ENCODE measurements at regions not wholly inside any gene's neighbourhood (a gene's known extent, or its start where the extent isn't known, plus 50 kb on each side); places are given as distances from the start of the nearest gene placed in this dataset.

GRCh38 chr11:122486793-122487495 is 168.6 kb upstream of the UBASH3B start:
- POLR2A ChIA-PET (ENCODE audit: partially characterized antibody), result no interaction called here
- H3K27me3 ChIP-seq (replicated peaks in 1 of 4; ENCODE audit: control insufficient read depth in 3 of 4, extremely low read depth in 1 of 4, insufficient read depth in 3 of 4, low read length in 3 of 4), result no peaks in the 10 kb centered on the region
- H2AK5ac ChIP-seq (ENCODE audit: low read depth, low read length), result no peak overlapping the region
- no peaks in the 10 kb centered on the region for H4K20me1 ChIP-seq (replicated peaks in 1 of 2; ENCODE audit: control insufficient read depth in 1 of 2, insufficient read depth in 2 of 2, low read length in 2 of 2)
- H3K79me1 ChIP-seq (ENCODE audit: low read depth, low read length), result no peaks in the 10 kb centered on the region
- CTCF ChIA-PET (ENCODE audit: partially characterized antibody), result interaction anchor here (0.5 to 1.3 kb wide), 4 partner anchors 12 to 1449 kb away, joined by 3 read pairs; no protein-coding TSS in a partner anchor
- H4K8ac ChIP-seq (ENCODE audit: extremely low read depth, insufficient read depth, low read length), result no peak overlapping the region
- no peak for FAIRE-seq
- no peak overlapping the region for H3K4ac ChIP-seq (replicated peaks; ENCODE audit: insufficient read length, low read depth, low read length)
- DNase-seq (ENCODE audit: low read depth in 1 of 2, low spot score in 2 of 2), result peak in 1 of 2 experiments; percentile 81
- no peak overlapping the region for H3K9ac ChIP-seq (replicated peaks in 1 of 4; ENCODE audit: extremely low read depth in 1 of 4, low read depth in 3 of 4, low read length in 3 of 4)
- H3K23me2 ChIP-seq (ENCODE audit: low read depth, low read length), result no peaks in the 10 kb centered on the region
- no peaks in the 10 kb centered on the region for H3K36me3 ChIP-seq (ENCODE audit: control insufficient read depth in 2 of 4, insufficient read depth in 4 of 4, low read length in 3 of 4)
- 83% methylated on average over 5 of the region's 5 CpGs; no CpG with 5 or more reads in 1 of the 2 experiments for WGBS, 2 experiments (ENCODE audit: extremely low coverage in 1 of 2, insufficient coverage in 1 of 2, insufficient read length in 1 of 2, insufficient replicate concordance in 2 of 2, low coverage in 1 of 2, low lambda C conversion rate in 2 of 2, missing lambda C conversion rate in 1 of 2)
- H3K79me2 ChIP-seq (ENCODE audit: control insufficient read depth in 1 of 2, insufficient read depth in 2 of 2, low read length in 2 of 2), result no peaks in the 10 kb centered on the region
- H4K5ac ChIP-seq (ENCODE audit: insufficient read length, low read depth, low read length), result no peak overlapping the region
- no peak overlapping the region for H3K56ac ChIP-seq (replicated peaks; ENCODE audit: insufficient read length, low read depth, low read length)
- H3K4me3 ChIP-seq (ENCODE audit: extremely low read depth in 1 of 4, insufficient read depth in 2 of 4, low read depth in 3 of 4, low read length in 4 of 4), result no peak overlapping the region
- no peak overlapping the region for H2BK120ac ChIP-seq (replicated peaks; ENCODE audit: low read depth, low read length)
- H2BK5ac ChIP-seq (ENCODE audit: low read depth, low read length), result no peak overlapping the region
- no peak overlapping the region for H3K23ac ChIP-seq (ENCODE audit: insufficient read length)
- no peak overlapping the region for H3K14ac ChIP-seq (ENCODE audit: insufficient read length)
- no peak overlapping the region for H2BK20ac ChIP-seq (ENCODE audit: low read length)
- peak overlapping the region; percentile 76; the same call in 1 of the 2 replicates for H2AFZ ChIP-seq (ENCODE audit: low read length)
- H3K9me3 ChIP-seq (ENCODE audit: insufficient read depth in 2 of 2, low read depth in 1 of 2, low read length in 1 of 2), result no peaks in the 10 kb centered on the region
- H2BK15ac ChIP-seq (ENCODE audit: low read length), result no peak overlapping the region
- no peak overlapping the region for H4K91ac ChIP-seq (replicated peaks; ENCODE audit: insufficient read length, low read length)
- H3K4me1 ChIP-seq (replicated peaks in 1 of 4; ENCODE audit: control insufficient read depth in 3 of 4, insufficient read depth in 4 of 4, low read length in 3 of 4), result peaks cover 0 to 3% (median 2%) of the 10 kb centered on the region in 4 experiments; a peak in 3 of 7 replicates
- H3K18ac ChIP-seq (ENCODE audit: extremely low read depth, low read length), result no peak overlapping the region
- H3K4me2 ChIP-seq (ENCODE audit: insufficient read depth in 1 of 2, low read depth in 2 of 2, low read length in 2 of 2), result no peak overlapping the region; a peak in 1 of 4 replicates
- no peak overlapping the region for H2BK12ac ChIP-seq (ENCODE audit: low read depth, low read length)
- no peak overlapping the region for H3K27ac ChIP-seq (ENCODE audit: low read depth, low read length)
- TF ChIP-seq TAF1 (IDR thresholded peaks at IDR 0.05; ENCODE audit: low read depth, low read length), result no peak
- TF ChIP-seq BACH1 (IDR thresholded peaks at IDR 0.05; ENCODE audit: low read length), result peak; percentile 51; the same call in 1 of the 2 replicates
- TF ChIP-seq GTF2F1 (IDR thresholded peaks at IDR 0.05; ENCODE audit: borderline replicate concordance, low read depth, low read length), result no peak
- no peak for TF ChIP-seq CBX5 (IDR thresholded peaks at IDR 0.05; ENCODE audit: low read depth, low read length)
- TF ChIP-seq JUND (IDR thresholded peaks at IDR 0.05; ENCODE audit: low read length), result no peak
- TF ChIP-seq PHF8 (conservative IDR thresholded peaks at IDR 0.05; ENCODE audit: low read depth, low read length), result no peak
- no peak for TF ChIP-seq JUN (IDR thresholded peaks at IDR 0.05; ENCODE audit: low read depth, low read length)
- TF ChIP-seq CBX8 (IDR thresholded peaks at IDR 0.05; ENCODE audit: borderline replicate concordance, low read depth, low read length), result no peak
- no peak for TF ChIP-seq EGR1 (IDR thresholded peaks at IDR 0.05; ENCODE audit: borderline replicate concordance, low read depth, low read length)
- TF ChIP-seq SP4 (IDR thresholded peaks at IDR 0.05; ENCODE audit: low read length), result no peak
- TF ChIP-seq NRF1 (IDR thresholded peaks at IDR 0.05; ENCODE audit: low read depth, low read length), result no peak
- no peak for TF ChIP-seq RFX5 (IDR thresholded peaks at IDR 0.05; ENCODE audit: borderline replicate concordance, low read depth, low read length)
- no peak for TF ChIP-seq SP2 (IDR thresholded peaks at IDR 0.05; ENCODE audit: low read length)
- TF ChIP-seq POLR2A (IDR thresholded peaks at IDR 0.05; ENCODE audit: control extremely low read depth in 1 of 2, low read depth in 2 of 2, low read length in 2 of 2), result no peak
- no peak for TF ChIP-seq CHD1 (IDR thresholded peaks at IDR 0.05; ENCODE audit: low read depth, low read length)
- no peak for TF ChIP-seq SIX5 (IDR thresholded peaks at IDR 0.05; ENCODE audit: low read depth, low read length)

All from H1 (cell line).